GM19240 (cell line): ENCODE measurements at regions not wholly inside any gene's neighbourhood (a gene's known extent, or its start where the extent isn't known, plus 50 kb on each side); places are given as distances from the start of the nearest gene placed in this dataset.
"Not testable (repeated sequence)": the region's sequence is repeated elsewhere in the genome, so short reads cannot be mapped to it uniquely, and the experiment has no call there.

Experiments used
- DNase-seq: peaks from one replicate; pipeline ENCODE4 v3.0.0; 2011; ENCODE audit warnings: low spot score; ENCODE audit not compliant: insufficient read length

- DNase-seq: no peak
Observed at GRCh38 chr3:81364411-81364810, 397.0 kb downstream of the GBE1 start.

GRCh38 chr3:81363816-81364215 is 397.6 kb downstream of the GBE1 start:
- DNase-seq: no peak

- DNase-seq: no peak
Observed at GRCh38 chr3:81354119-81354518, 407.3 kb downstream of the GBE1 start.

GRCh38 chr3:81352867-81353266 is 408.6 kb downstream of the GBE1 start:
- no peak for DNase-seq

- DNase-seq: no peak
Observed at GRCh38 chr3:81349816-81350340, 411.6 kb downstream of the GBE1 start.

- DNase-seq: no peak
Observed at GRCh38 chr3:81339040-81339845, 422.2 kb downstream of the GBE1 start.

GRCh38 chr3:81336470-81336869 is 425.0 kb downstream of the GBE1 start:
- no peak for DNase-seq

GRCh38 chr3:81329835-81330234 is 431.6 kb downstream of the GBE1 start:
- not testable (repeated sequence) for DNase-seq

- no peak for DNase-seq
Observed at GRCh38 chr3:81326245-81326644, 435.2 kb downstream of the GBE1 start.

GRCh38 chr3:81320862-81321261 is 440.6 kb downstream of the GBE1 start:
- DNase-seq: no peak

- no peak for DNase-seq
Observed at GRCh38 chr3:81315030-81315429, 446.4 kb downstream of the GBE1 start.

GRCh38 chr3:81311321-81311720 is 450.1 kb downstream of the GBE1 start:
- no peak for DNase-seq

GRCh38 chr3:81308306-81308705 is 453.1 kb downstream of the GBE1 start:
- no peak for DNase-seq

- DNase-seq: no peak
Observed at GRCh38 chr3:81307221-81307620, 454.2 kb downstream of the GBE1 start.

GRCh38 chr3:81303321-81303720 is 458.1 kb downstream of the GBE1 start:
- DNase-seq: no peak

- peak; percentile 2 for DNase-seq
Observed at GRCh38 chr3:81302045-81302444, 459.4 kb downstream of the GBE1 start.

- DNase-seq: no peak
Observed at GRCh38 chr3:81301230-81301629, 460.2 kb downstream of the GBE1 start.

- DNase-seq: no peak
Observed at GRCh38 chr3:81300324-81300927, 461.0 kb downstream of the GBE1 start.

- no peak for DNase-seq
Observed at GRCh38 chr3:81299481-81299880, 462.0 kb downstream of the GBE1 start.

- DNase-seq: no peak
Observed at GRCh38 chr3:81295906-81296577, 465.4 kb downstream of the GBE1 start.

- DNase-seq: no peak
Observed at GRCh38 chr3:81293156-81293555, 468.3 kb downstream of the GBE1 start.

- DNase-seq: no peak
Observed at GRCh38 chr3:81291586-81291985, 469.9 kb downstream of the GBE1 start.
